HG03135 (cell line): ENCODE measurements at regions not wholly inside any gene's neighbourhood (a gene's known extent, or its start where the extent isn't known, plus 50 kb on each side); places are given as distances from the start of the nearest gene placed in this dataset.

Experiments used
- ATAC-seq: cut with Tn5 transposase; IDR thresholded peaks from one replicate; pipeline ENCODE4 v1.9.1; 2021; ENCODE audit warnings: mild to moderate bottlenecking, moderate library complexity; ENCODE audit not compliant: unreplicated experiment

- ATAC-seq = no peak
These were observed 228.9 kb upstream of the RPL38 start for GRCh38 chr17:73974536-73974935.

GRCh38 chr17:73976147-73976546 is 227.3 kb upstream of the RPL38 start:
- no peak for ATAC-seq

- no peak for ATAC-seq
These were observed 226.6 kb upstream of the RPL38 start for GRCh38 chr17:73976676-73977521.

- ATAC-seq = no peak
These were observed 223.0 kb upstream of the RPL38 start for GRCh38 chr17:73980517-73980916.

GRCh38 chr17:73982871-73983270 is 220.6 kb upstream of the RPL38 start:
- ATAC-seq = no peak

- ATAC-seq = no peak
These were observed 219.7 kb upstream of the RPL38 start for GRCh38 chr17:73983621-73984400.

GRCh38 chr17:73984941-73985340 is 218.5 kb upstream of the RPL38 start:
- no peak for ATAC-seq

- ATAC-seq = no peak
These were observed 217.9 kb upstream of the RPL38 start for GRCh38 chr17:73985466-73986015.

GRCh38 chr17:73986641-73987177 is 216.8 kb upstream of the RPL38 start:
- ATAC-seq = no peak

GRCh38 chr17:73987395-73987794 is 216.1 kb upstream of the RPL38 start:
- ATAC-seq = no peak

- no peak for ATAC-seq
These were observed 215.5 kb upstream of the RPL38 start for GRCh38 chr17:73987845-73988509.

GRCh38 chr17:73989671-73990070 is 213.8 kb upstream of the RPL38 start:
- no peak for ATAC-seq

- no peak for ATAC-seq
These were observed 213.2 kb upstream of the RPL38 start for GRCh38 chr17:73990290-73990689.

- ATAC-seq = no peak
These were observed 212.2 kb upstream of the RPL38 start for GRCh38 chr17:73991260-73991659.

GRCh38 chr17:73994946-73995345 is 208.5 kb upstream of the RPL38 start:
- no peak for ATAC-seq

GRCh38 chr17:73997059-73997458 is 206.4 kb upstream of the RPL38 start:
- no peak for ATAC-seq

- ATAC-seq = no peak
These were observed 205.2 kb upstream of the RPL38 start for GRCh38 chr17:73998249-73998648.

- ATAC-seq = peak; percentile 57
These were observed 204.5 kb upstream of the RPL38 start for GRCh38 chr17:73998653-73999645.

GRCh38 chr17:74001145-74001544 is 202.3 kb upstream of the RPL38 start:
- ATAC-seq = no peak

GRCh38 chr17:74002241-74002640 is 201.2 kb upstream of the RPL38 start:
- no peak for ATAC-seq
